Ishikawa (cell line): ENCODE measurements at regions not wholly inside any gene's neighbourhood (a gene's known extent, or its start where the extent isn't known, plus 50 kb on each side); places are given as distances from the start of the nearest gene placed in this dataset.

Experiments used
- CEBPB ChIP-seq: IDR thresholded peaks from 2 replicates; pipeline ENCODE4 v1.6.1; 2012
- CREB1 ChIP-seq: IDR thresholded peaks from 2 replicates; pipeline ENCODE4 v1.6.1; 2012; ENCODE audit warnings: low read depth
- EGR1 ChIP-seq: IDR thresholded peaks from 2 replicates; pipeline ENCODE4 v1.6.1; 2012
- EP300 ChIP-seq: IDR thresholded peaks from 2 replicates; pipeline ENCODE4 v1.6.1; 2012; ENCODE audit warnings: borderline replicate concordance
- FOXM1 ChIP-seq: IDR thresholded peaks from 2 replicates; pipeline ENCODE4 v1.6.1; 2012; ENCODE audit warnings: low read depth, borderline replicate concordance
- MAX ChIP-seq: IDR thresholded peaks from 2 replicates; pipeline ENCODE4 v1.6.1; 2012
- NFIC ChIP-seq: IDR thresholded peaks from 2 replicates; pipeline ENCODE4 v1.6.1; 2012
- RAD21 ChIP-seq: IDR thresholded peaks from 2 replicates; pipeline ENCODE4 v1.6.1; 2012; ENCODE audit warnings: low read depth
- REST ChIP-seq: IDR thresholded peaks from 2 replicates; pipeline ENCODE4 v1.6.1; 2012; ENCODE audit warnings: low read depth, mild to moderate bottlenecking
- TAF1 ChIP-seq: IDR thresholded peaks from 2 replicates; pipeline ENCODE4 v1.6.1; 2012; ENCODE audit warnings: low read depth, mild to moderate bottlenecking
- TCF12 ChIP-seq: IDR thresholded peaks from 2 replicates; pipeline ENCODE4 v1.6.1; 2012; ENCODE audit warnings: low read depth
- TEAD4 ChIP-seq: IDR thresholded peaks from 2 replicates; pipeline ENCODE4 v1.6.1; 2012
- USF1 ChIP-seq: IDR thresholded peaks from 2 replicates; pipeline ENCODE4 v1.6.1; 2012
- YY1 ChIP-seq: IDR thresholded peaks from 2 replicates; pipeline ENCODE4 v1.6.1; 2012; ENCODE audit warnings: low read depth
- ZBTB7A ChIP-seq: IDR thresholded peaks from 2 replicates; pipeline ENCODE4 v1.6.1; 2012; ENCODE audit warnings: low read depth

GRCh38 chr2:215862351-215862771 is 151.0 kb downstream of the MREG start:
- TF ChIP-seq RAD21 (no peak), TCF12 (no peak), YY1 (no peak), TEAD4 (no peak), FOXM1 (no peak), EP300 (no peak), EGR1 (no peak), TAF1 (no peak), CEBPB (no peak)

- TF ChIP-seq REST = no peak
- no peak for TF ChIP-seq MAX
- no peak for TF ChIP-seq EGR1
- TF ChIP-seq NFIC = no peak
- TF ChIP-seq USF1 = no peak
- no peak for TF ChIP-seq ZBTB7A
- no peak for TF ChIP-seq TCF12
- no peak for TF ChIP-seq TEAD4
- no peak for TF ChIP-seq YY1
- no peak for TF ChIP-seq RAD21
- TF ChIP-seq CEBPB = no peak
- no peak for TF ChIP-seq TAF1
- TF ChIP-seq CREB1 = no peak
- TF ChIP-seq EP300 = no peak
- TF ChIP-seq FOXM1 = no peak
Observed at GRCh38 chr2:215861607-215862350, 151.6 kb downstream of the MREG start.

- TF ChIP-seq CEBPB (no peak), YY1 (no peak), TEAD4 (no peak), TAF1 (no peak), USF1 (no peak), CREB1 (no peak), MAX (no peak)
Observed at GRCh38 chr2:215856080-215856479, 157.3 kb downstream of the MREG start.

GRCh38 chr2:215854008-215854407 is 159.3 kb downstream of the MREG start:
- no peak for TF ChIP-seq FOXM1
- TF ChIP-seq NFIC = no peak
- no peak for TF ChIP-seq CREB1
- no peak for TF ChIP-seq EGR1
- TF ChIP-seq USF1 = no peak
- TF ChIP-seq TCF12 = no peak
- no peak for TF ChIP-seq TEAD4
- TF ChIP-seq RAD21 = no peak
- no peak for TF ChIP-seq YY1
- TF ChIP-seq CEBPB = no peak
- no peak for TF ChIP-seq MAX
- TF ChIP-seq ZBTB7A = no peak
- no peak for TF ChIP-seq TAF1
- no peak for TF ChIP-seq REST
- no peak for TF ChIP-seq EP300

- TF ChIP-seq ZBTB7A (no peak), CEBPB (no peak), TCF12 (no peak), RAD21 (no peak), REST (no peak)
Observed at GRCh38 chr2:215851696-215852095, 161.7 kb downstream of the MREG start.
